Activated naive CD8-positive, alpha-beta T cell (primary cell): ENCODE measurements at regions not wholly inside any gene's neighbourhood (a gene's known extent, or its start where the extent isn't known, plus 50 kb on each side); places are given as distances from the start of the nearest gene placed in this dataset.

Experiments
- H3K27ac Mint-ChIP-seq: one replicate; pipeline ENCODE4 v1.8.0; 2021; ENCODE audit warnings: mixed read lengths
- H3K27me3 Mint-ChIP-seq: one replicate; pipeline ENCODE4 v1.8.0; 2021; ENCODE audit warnings: mixed read lengths
- H3K36me3 Mint-ChIP-seq: one replicate; pipeline ENCODE4 v1.8.0; 2021; ENCODE audit warnings: mixed read lengths
- H3K4me1 Mint-ChIP-seq: one replicate; pipeline ENCODE4 v1.8.0; 2021; ENCODE audit warnings: low read depth, mixed read lengths
- H3K4me3 Mint-ChIP-seq: one replicate; pipeline ENCODE4 v1.8.0; 2021; ENCODE audit warnings: mild to moderate bottlenecking, mixed read lengths
- H3K9me3 Mint-ChIP-seq: one replicate; pipeline ENCODE4 v1.8.0; 2021; ENCODE audit warnings: low read depth, mixed read lengths

DNA sequence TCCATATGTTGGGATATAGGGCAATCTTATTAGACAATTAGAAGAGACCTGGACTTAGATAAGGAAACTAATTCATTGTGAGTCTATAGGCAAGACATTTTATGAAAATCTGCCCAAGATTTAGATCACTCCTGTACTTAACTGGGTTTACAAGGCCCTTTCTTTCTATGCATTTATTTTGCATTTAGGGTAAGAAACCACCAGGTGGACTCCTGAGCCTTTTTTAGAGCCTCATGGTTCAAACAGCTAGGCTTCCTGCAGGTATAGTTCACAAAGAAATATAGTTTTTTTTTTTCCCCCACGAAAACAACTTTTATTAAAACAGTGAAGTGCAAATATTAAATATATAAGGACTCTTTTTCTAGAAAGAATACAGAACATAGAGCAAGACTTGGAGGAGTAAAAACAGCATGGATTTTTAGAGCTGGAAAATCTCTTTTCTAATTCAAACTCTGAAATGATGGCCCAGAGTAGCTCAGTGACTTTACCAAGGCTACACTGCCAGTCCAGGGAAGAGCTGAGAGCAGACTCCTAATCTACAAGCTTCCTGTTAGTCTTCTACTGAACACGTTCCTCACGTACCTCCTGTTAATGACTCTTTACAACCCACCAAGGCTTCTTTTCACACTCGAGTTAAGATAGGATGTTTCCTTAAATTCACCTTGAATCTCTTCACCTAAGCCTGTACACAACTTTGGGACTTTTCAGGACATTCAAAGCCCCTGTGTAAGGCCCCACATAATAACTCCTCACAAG is 400.9 kb upstream of the ATP11B start:
- H3K27ac Mint-ChIP-seq, result no peak overlapping the region
- no peaks in the 10 kb centered on the region for H3K9me3 Mint-ChIP-seq
- no peak overlapping the region for H3K4me3 Mint-ChIP-seq
- H3K4me1 Mint-ChIP-seq, result no peaks in the 10 kb centered on the region
- H3K36me3 Mint-ChIP-seq, result no peaks in the 10 kb centered on the region
- no peaks in the 10 kb centered on the region for H3K27me3 Mint-ChIP-seq

DNA sequence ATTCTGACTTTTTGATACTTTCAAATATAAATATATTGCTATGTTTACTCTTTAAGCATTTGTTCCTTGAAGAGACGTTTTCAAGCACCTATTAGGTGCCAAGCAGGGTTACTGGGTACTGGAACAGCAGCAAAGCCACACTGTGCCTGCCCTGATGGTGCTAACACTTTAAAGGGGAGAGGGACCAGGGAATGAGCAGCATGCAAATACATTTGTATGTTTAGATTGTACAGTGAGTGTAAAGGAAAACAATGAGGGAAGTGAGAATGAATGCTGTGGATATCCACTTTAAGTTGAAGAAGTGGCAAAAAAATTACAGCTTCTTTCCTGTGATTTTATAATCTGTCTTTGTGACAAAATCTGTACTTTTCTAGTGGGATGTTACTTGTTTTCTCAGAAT is 400.2 kb upstream of the ATP11B start:
- Mint-ChIP-seq H3K27me3 (no peaks in the 10 kb centered on the region), H3K9me3 (no peaks in the 10 kb centered on the region), H3K36me3 (no peaks in the 10 kb centered on the region), H3K4me1 (no peaks in the 10 kb centered on the region), H3K27ac (no peak overlapping the region), H3K4me3 (no peak overlapping the region)

DNA sequence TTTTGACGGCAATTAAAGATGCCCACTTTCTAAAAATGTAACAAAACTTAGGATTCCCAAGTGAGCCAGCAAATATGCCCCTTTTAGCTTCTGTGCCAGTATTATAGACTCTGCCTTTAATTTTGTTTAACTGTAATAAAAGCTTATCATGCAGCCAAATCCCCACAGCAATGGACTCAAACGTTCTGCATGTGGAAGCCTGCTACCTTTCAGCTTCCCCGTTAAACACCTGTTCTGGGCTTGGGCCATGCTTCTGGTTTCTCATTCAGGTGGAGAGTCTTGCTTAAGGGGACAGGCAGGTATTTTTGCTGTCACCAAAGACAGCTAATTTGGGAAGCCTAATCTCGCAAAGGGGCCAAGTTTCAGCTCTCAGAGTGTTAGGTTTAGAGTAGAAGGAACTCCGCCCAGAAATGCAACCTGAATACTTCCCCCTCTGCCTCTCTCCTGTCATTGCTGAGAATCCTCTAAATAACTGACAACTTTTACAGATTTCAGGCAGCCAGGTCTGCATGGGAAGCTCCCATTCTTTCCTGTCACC is 399.4 kb upstream of the ATP11B start:
- no peaks in the 10 kb centered on the region for H3K36me3 Mint-ChIP-seq
- no peak overlapping the region for H3K27ac Mint-ChIP-seq
- no peak overlapping the region for H3K4me3 Mint-ChIP-seq
- H3K4me1 Mint-ChIP-seq, result no peaks in the 10 kb centered on the region
- H3K9me3 Mint-ChIP-seq, result no peaks in the 10 kb centered on the region
- H3K27me3 Mint-ChIP-seq, result no peaks in the 10 kb centered on the region

DNA sequence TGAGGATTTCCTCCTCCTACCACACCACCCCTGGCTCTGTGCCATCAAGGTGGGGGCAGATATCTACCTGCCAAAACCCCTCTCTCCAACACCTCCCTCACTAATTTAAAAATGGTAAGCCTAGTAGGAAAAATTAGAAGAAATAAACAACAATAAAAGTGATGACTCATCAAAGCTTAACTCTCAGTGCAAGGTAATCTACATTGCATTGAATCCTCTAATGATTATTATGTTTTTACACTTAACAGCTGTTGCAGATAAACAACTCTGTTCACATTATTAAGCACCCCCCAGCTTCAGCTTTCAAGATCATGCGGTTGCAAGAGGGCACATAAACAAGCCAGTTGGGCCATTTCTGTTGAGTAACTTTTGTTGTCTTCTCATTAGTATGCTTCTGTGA is 396.1 kb upstream of the ATP11B start:
- Mint-ChIP-seq H3K4me3 (no peak overlapping the region), H3K4me1 (no peaks in the 10 kb centered on the region), H3K36me3 (no peaks in the 10 kb centered on the region), H3K27me3 (no peaks in the 10 kb centered on the region), H3K9me3 (no peaks in the 10 kb centered on the region), H3K27ac (no peak overlapping the region)

DNA sequence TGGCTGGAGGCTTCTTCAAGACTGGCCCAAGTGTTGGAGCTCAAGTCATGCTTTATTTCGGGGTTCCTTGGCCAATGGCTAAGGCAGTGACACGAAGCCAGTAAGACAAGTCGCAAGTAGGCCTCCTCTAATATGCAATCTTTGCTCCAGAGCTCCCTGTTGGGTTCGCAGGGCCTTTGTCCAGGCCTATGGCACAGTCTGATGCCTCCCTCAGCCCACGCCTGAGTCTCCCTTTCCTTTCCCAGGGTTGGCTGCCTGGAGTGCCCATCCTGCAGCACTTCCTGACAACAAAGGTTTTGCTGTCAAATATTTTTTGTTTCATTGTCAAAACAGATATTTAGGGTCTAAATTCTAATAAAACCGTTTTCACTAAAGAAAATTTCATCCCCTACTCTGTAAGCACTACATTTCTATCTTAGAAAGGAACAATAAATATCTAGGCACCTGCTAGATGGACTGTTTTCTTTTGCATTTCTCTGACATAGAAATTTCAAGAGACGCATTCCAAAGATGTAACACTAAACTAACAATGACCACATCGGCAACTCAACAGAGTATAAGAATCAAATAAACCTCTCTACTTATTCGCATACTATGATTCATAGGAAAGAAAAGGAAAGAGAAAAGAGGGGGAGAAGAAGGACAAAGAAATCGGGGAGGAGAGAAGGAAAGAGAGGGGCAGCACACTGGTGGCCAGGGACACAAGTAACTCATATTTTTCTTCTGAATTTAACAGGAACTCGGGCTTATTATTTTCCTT is 393.1 kb upstream of the ATP11B start:
- Mint-ChIP-seq H3K4me1 (no peaks in the 10 kb centered on the region), H3K27me3 (no peaks in the 10 kb centered on the region), H3K9me3 (no peaks in the 10 kb centered on the region), H3K27ac (no peak overlapping the region), H3K36me3 (no peaks in the 10 kb centered on the region), H3K4me3 (no peak overlapping the region)

DNA sequence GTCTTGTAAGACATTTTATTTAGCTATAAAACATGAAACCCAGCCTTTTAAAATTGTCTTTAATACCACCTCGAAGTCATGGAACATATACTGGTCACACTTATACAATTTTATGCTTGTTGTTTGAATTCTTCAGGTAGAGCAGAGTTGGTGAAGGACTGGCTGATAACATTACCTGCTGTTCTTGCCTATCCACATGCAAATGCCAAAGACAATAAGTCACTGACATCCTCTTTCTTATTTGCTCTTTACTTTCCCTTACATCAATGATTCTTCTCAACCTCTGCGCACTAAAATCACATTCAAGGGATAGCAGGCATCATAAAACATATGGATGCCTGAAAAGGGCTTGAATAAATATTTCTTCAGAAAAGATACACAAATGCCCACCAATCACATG is 392.5 kb upstream of the ATP11B start:
- H3K9me3 Mint-ChIP-seq, result no peaks in the 10 kb centered on the region
- no peak overlapping the region for H3K27ac Mint-ChIP-seq
- H3K36me3 Mint-ChIP-seq, result no peaks in the 10 kb centered on the region
- H3K4me1 Mint-ChIP-seq, result no peaks in the 10 kb centered on the region
- H3K4me3 Mint-ChIP-seq, result no peak overlapping the region
- no peaks in the 10 kb centered on the region for H3K27me3 Mint-ChIP-seq

DNA sequence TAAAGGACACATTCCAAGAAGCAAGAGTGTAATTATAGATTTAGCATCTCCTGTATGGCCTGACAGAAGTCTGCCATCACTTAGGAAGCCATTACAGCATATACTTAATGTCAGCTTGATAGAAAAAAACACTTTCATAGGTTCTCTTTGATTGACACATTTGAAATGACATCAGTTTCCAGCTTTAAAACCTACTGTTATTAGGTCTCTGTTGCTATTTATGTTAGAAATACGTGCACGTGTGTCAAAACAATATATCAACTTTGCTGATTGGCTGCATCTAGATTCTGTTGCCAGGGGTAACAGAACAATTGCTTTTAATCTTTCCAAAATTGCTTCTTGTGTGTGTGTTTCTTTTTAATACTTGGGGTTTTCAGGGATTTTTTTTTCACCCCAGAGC is 389.3 kb upstream of the ATP11B start:
- H3K4me1 Mint-ChIP-seq, result no peaks in the 10 kb centered on the region
- no peak overlapping the region for H3K27ac Mint-ChIP-seq
- no peaks in the 10 kb centered on the region for H3K9me3 Mint-ChIP-seq
- H3K36me3 Mint-ChIP-seq, result no peaks in the 10 kb centered on the region
- no peak overlapping the region for H3K4me3 Mint-ChIP-seq
- no peaks in the 10 kb centered on the region for H3K27me3 Mint-ChIP-seq

DNA sequence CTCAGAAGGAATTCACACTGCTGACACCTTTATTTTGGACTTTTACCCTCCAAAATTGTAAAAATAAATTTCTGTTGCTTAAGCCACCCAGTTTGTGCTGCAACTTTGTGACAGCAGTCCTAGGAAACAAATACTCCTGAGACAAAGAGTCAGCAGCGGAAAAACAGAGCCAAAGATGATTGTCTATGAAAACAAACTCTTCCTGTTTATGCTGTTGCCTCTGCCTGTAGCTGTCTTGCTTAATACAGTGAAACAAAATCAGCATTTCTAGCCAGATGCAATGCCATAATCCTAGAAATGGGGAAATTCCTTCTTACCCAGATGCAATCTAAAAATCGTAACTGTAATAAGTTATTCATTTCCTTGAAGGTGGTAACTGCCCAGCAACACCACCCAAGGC is 387.5 kb upstream of the ATP11B start:
- Mint-ChIP-seq H3K27me3 (no peaks in the 10 kb centered on the region), H3K4me1 (no peaks in the 10 kb centered on the region), H3K9me3 (no peaks in the 10 kb centered on the region), H3K4me3 (no peak overlapping the region), H3K27ac (no peak overlapping the region), H3K36me3 (no peaks in the 10 kb centered on the region)

DNA sequence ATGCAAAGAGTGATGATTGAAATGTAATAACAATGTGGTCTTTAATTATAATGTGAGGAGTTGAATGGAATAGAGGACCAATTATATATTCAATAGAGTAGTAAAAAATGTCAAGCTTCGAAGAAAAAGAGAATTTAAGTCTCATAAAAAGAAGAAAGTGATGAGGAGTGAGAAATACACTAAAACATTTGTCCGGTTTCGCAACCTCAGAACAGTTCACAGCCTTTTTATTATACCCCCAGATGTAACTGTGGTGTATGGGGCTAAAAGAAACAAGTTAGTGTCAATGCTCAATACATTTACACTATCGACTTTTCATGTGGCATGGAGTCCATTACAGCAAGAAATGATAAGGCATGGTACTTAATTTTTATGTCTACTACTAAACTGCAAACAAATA is 386.5 kb upstream of the ATP11B start:
- no peaks in the 10 kb centered on the region for H3K36me3 Mint-ChIP-seq
- H3K27me3 Mint-ChIP-seq, result no peaks in the 10 kb centered on the region
- H3K4me1 Mint-ChIP-seq, result no peaks in the 10 kb centered on the region
- H3K9me3 Mint-ChIP-seq, result no peaks in the 10 kb centered on the region
- H3K4me3 Mint-ChIP-seq, result no peak overlapping the region
- no peak overlapping the region for H3K27ac Mint-ChIP-seq

DNA sequence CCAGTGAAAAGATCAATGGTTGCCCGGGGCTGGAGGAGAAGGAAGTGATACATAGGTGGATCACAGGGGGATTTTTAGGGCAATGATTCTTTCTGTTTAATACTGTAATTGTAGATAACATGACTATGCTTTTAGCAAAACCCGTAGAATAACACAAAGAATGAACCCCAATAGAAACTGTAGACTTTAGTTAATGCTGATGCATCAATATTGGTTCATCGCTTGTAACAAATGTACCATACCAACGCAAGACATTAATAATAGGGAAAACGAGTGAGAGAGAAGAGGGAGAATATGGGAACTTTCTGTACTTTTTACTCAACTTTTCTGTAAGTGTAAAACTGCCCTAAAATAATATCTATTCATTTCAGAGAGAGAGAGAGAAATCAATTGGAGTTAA is 383.3 kb upstream of the ATP11B start:
- no peaks in the 10 kb centered on the region for H3K36me3 Mint-ChIP-seq
- H3K27me3 Mint-ChIP-seq, result no peaks in the 10 kb centered on the region
- H3K4me3 Mint-ChIP-seq, result no peak overlapping the region
- H3K4me1 Mint-ChIP-seq, result no peaks in the 10 kb centered on the region
- H3K9me3 Mint-ChIP-seq, result no peaks in the 10 kb centered on the region
- no peak overlapping the region for H3K27ac Mint-ChIP-seq

DNA sequence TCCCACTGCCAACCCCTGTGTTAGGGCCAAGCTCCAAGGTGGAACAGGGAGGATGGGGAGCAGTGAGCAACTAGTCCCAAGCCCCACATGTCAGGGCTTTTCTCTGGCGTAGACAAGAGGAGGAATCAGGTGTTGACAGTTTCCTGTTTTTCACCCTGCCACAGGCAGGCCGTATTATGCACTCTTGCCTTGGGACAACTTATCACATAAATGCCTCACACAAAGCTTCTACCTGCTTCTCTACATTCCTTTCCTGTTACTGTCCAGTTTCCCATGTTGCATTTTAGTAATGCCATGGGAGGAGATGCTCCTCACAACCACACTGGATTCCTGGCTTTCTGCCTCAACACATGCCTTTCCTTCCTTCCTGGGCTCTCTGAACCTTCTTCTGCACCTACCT is 381.2 kb upstream of the ATP11B start:
- Mint-ChIP-seq H3K36me3 (no peaks in the 10 kb centered on the region), H3K27ac (no peak overlapping the region), H3K9me3 (no peaks in the 10 kb centered on the region), H3K4me3 (no peak overlapping the region), H3K27me3 (no peaks in the 10 kb centered on the region), H3K4me1 (no peaks in the 10 kb centered on the region)

DNA sequence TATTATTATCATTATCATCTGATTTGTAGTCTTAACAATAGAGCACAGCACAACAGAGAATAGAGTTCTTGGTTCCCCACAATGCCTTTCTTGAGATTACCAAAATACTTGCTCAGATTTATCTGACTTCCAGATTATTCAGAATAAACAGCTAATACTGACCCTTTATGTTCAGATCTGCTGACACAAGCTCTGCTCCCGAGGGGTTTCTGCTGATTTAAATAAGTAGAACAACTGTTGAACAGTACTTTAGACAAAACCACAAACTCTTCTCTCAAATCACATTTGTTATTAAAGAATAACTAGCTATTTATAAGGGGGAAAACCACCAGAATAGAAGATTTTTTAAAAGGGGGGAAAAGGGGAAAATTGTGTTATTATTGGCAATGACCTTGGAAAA is 380.2 kb upstream of the ATP11B start:
- Mint-ChIP-seq H3K27ac (no peak overlapping the region), H3K27me3 (no peaks in the 10 kb centered on the region), H3K4me3 (no peak overlapping the region), H3K9me3 (no peaks in the 10 kb centered on the region), H3K36me3 (no peaks in the 10 kb centered on the region), H3K4me1 (no peaks in the 10 kb centered on the region)

DNA sequence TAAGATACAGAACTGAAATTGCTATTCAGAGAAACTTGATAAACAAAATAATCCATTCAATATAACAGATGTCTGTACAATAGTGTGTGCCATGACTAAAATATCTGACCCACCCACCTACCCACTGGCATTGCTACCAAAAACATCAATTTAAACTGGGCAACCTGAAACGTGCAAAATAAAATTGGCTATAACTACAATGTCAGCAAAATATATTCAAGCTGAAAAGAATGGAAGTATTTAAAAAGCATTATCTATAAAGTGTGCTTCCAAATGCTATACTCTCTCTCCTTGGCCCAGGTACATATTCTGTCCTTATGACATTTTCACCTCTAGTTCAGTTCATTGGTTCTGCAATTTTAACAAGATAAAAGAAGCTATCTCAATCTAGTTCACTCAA is 379.6 kb upstream of the ATP11B start:
- Mint-ChIP-seq H3K27me3 (no peaks in the 10 kb centered on the region), H3K36me3 (no peaks in the 10 kb centered on the region), H3K4me1 (no peaks in the 10 kb centered on the region), H3K4me3 (no peak overlapping the region), H3K27ac (no peak overlapping the region), H3K9me3 (no peaks in the 10 kb centered on the region)

DNA sequence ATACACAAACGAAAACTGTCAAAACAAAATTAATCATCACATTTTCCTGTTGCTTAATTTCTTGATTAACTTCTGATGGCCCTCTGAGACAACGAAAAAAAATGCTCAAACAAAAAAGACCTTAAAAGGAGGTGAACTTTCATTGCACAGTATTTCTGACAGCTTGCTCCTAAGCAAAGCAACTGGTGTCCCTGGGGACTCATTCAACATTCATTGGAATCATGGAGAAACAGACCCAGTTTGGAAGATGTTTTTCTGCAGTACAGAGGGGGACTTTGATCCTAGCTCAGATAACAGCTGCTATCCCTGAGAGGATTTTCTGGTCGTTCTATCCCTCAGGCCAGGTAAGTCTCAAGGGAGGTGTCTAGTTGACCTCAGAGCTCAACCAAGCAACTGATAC is 378.7 kb upstream of the ATP11B start:
- no peaks in the 10 kb centered on the region for H3K36me3 Mint-ChIP-seq
- H3K4me1 Mint-ChIP-seq, result no peaks in the 10 kb centered on the region
- H3K4me3 Mint-ChIP-seq, result no peak overlapping the region
- H3K27me3 Mint-ChIP-seq, result no peaks in the 10 kb centered on the region
- no peak overlapping the region for H3K27ac Mint-ChIP-seq
- H3K9me3 Mint-ChIP-seq, result no peaks in the 10 kb centered on the region

DNA sequence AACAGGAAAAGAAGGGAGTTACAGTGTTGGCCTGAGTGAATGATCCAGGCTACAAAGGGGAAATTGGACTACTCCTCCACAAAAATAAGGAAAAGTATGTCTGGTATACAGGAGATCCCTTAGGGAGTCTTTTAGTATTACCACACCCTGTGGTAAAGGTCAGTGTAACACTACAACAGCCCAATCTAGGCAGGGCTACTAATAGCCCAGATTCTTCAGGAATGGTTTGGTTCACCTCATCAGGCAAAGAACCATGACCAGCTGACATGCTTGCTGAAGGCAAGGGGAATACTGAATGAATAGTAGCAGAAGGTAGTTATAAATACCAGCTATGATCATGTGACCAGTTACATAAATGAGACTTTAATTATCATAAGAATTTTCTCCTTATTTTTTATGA is 372.6 kb upstream of the ATP11B start:
- no peaks in the 10 kb centered on the region for H3K36me3 Mint-ChIP-seq
- H3K4me1 Mint-ChIP-seq, result no peaks in the 10 kb centered on the region
- no peak overlapping the region for H3K27ac Mint-ChIP-seq
- H3K9me3 Mint-ChIP-seq, result no peaks in the 10 kb centered on the region
- no peak overlapping the region for H3K4me3 Mint-ChIP-seq
- no peaks in the 10 kb centered on the region for H3K27me3 Mint-ChIP-seq

DNA sequence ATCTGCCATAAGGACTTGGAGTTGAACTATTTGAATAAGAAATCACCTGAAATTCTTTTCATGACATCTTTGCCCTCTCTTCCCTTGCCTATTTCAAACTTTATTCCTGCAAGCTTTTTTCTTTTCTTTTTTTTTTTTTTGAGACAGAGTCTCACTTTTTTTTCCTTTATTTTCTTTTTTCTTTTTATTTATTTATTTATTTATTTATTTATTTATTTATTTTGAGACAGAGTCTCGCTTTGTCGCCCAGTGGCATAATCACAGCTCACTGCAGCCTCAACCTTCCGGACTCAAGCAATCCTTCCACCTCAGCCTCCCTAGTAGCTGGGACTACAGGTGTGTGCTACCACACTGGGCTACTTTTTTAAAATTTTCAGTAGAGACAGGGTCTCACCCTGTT is 369.3 kb upstream of the ATP11B start:
- Mint-ChIP-seq H3K27ac (no peak overlapping the region), H3K4me3 (no peak overlapping the region), H3K27me3 (no peaks in the 10 kb centered on the region), H3K4me1 (no peaks in the 10 kb centered on the region), H3K9me3 (no peaks in the 10 kb centered on the region), H3K36me3 (no peaks in the 10 kb centered on the region)
